HUES48 (cell line): ENCODE measurements at regions not wholly inside any gene's neighbourhood (a gene's known extent, or its start where the extent isn't known, plus 50 kb on each side); places are given as distances from the start of the nearest gene placed in this dataset.
"Not testable (repeated sequence)": the region's sequence is repeated elsewhere in the genome, so short reads cannot be mapped to it uniquely, and the experiment has no call there.

ENCODE experiments used
- H3K27ac ChIP-seq: one replicate; pipeline ENCODE4 v1.7.0; 2013; ENCODE audit warnings: low read depth, low read length, inconsistent platforms
- H3K27me3 ChIP-seq: 2 replicates; pipeline ENCODE4 v1.6.1; 2013; ENCODE audit warnings: mild to moderate bottlenecking, low read length; ENCODE audit not compliant: control insufficient read depth, insufficient read depth
- H3K36me3 ChIP-seq: 2 replicates; pipeline ENCODE4 v1.6.1; 2013; ENCODE audit warnings: low read length; ENCODE audit not compliant: control insufficient read depth, insufficient read depth
- H3K4me1 ChIP-seq: 2 replicates; pipeline ENCODE4 v1.6.1; 2013; ENCODE audit warnings: mild to moderate bottlenecking, low read length; ENCODE audit not compliant: control insufficient read depth, insufficient read depth
- H3K4me3 ChIP-seq: 2 replicates; pipeline ENCODE4 v1.5.1; 2013; ENCODE audit warnings: mild to moderate bottlenecking, low read depth, low read length
- H3K9ac ChIP-seq: 2 replicates; pipeline ENCODE4 v1.6.1; 2013; ENCODE audit warnings: mild to moderate bottlenecking, low read depth, low read length, moderate library complexity
- H3K9me3 ChIP-seq: 2 replicates; pipeline ENCODE4 v1.6.1; 2013; ENCODE audit warnings: low read length; ENCODE audit not compliant: control insufficient read depth, insufficient read depth

DNA sequence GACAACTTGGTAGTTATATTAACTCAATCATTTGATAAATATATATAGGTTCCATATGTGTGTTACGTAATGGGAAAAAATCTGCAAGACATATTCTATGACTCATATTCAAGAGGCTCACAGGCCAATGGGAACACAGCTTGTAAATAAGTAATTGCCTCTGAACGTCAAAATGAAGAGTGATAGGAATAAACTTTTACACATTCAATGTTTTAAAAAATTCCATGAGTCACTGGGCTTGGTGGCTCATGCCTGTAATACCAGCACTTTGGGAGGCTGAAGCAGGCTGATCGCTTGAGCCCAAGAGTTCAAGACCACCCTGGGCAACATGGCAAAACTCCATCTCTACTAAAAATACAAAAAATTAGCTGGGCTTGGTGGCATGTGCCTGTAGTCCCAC, 209.4 kb upstream of the MCHR2 start:
- H3K4me3 ChIP-seq, result no peak overlapping the region
- H3K27me3 ChIP-seq, result no peaks in the 10 kb centered on the region
- H3K4me1 ChIP-seq, result no peaks in the 10 kb centered on the region
- 0 out of 2 replicates have a peak, but pooled peaks cover 4% of the 10 kb centered on the region for H3K9me3 ChIP-seq
- no peak overlapping the region for H3K27ac ChIP-seq
- H3K36me3 ChIP-seq, result no peaks in the 10 kb centered on the region
- H3K9ac ChIP-seq, result no peak overlapping the region

GRCh38 chr6:100202417-100203194, 208.6 kb upstream of the MCHR2 start:
- Histone ChIP-seq H3K9ac (no peak overlapping the region), H3K9me3 (0 out of 2 replicates have a peak, but pooled peaks cover 4% of the 10 kb centered on the region), H3K4me1 (no peaks in the 10 kb centered on the region), H3K27me3 (no peaks in the 10 kb centered on the region), H3K36me3 (no peaks in the 10 kb centered on the region), H3K4me3 (no peak overlapping the region), H3K27ac (no peak overlapping the region)

GRCh38 chr6:100196214-100196982, 202.4 kb upstream of the MCHR2 start:
- H3K36me3 ChIP-seq, H3K27me3 ChIP-seq, H3K4me1 ChIP-seq, H3K27ac ChIP-seq, H3K9me3 ChIP-seq, H3K9ac ChIP-seq: not testable (repeated sequence)
- H3K4me3 ChIP-seq, result peak overlapping the region; percentile 49; the same call in 1 of the 2 replicates

DNA sequence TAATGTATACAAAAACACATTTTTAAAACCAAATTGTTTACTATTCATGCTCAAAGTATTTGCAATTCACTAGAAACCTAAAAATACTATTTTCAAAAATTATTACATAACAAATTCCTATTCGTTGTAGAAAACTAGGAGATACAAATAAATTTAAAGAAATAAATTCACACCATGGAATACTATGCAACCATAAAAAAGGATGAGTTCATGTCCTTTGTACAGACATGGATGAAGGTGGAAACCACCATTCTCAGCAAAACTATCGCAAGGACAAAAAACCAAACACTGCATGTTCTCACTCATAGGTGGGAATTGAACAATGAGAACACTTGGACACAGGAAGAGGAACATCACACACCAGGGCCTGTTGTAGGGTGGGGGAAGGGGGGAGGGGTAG, 201.2 kb upstream of the MCHR2 start:
- H3K27me3 ChIP-seq, H3K9ac ChIP-seq, H3K36me3 ChIP-seq, H3K4me1 ChIP-seq, H3K27ac ChIP-seq, H3K9me3 ChIP-seq, H3K4me3 ChIP-seq: not testable (repeated sequence)

GRCh38 chr6:100194535-100194934, 200.5 kb upstream of the MCHR2 start:
- Histone ChIP-seq H3K9me3 (no peaks in the 10 kb centered on the region), H3K27me3 (no peaks in the 10 kb centered on the region), H3K4me3 (no peak overlapping the region), H3K9ac (no peak overlapping the region), H3K36me3 (no peaks in the 10 kb centered on the region), H3K4me1 (no peaks in the 10 kb centered on the region), H3K27ac (no peak overlapping the region)

- no peaks in the 10 kb centered on the region for H3K27me3 ChIP-seq
- H3K9ac ChIP-seq, result no peak overlapping the region
- H3K4me3 ChIP-seq, result no peak overlapping the region
- H3K4me1 ChIP-seq, result no peaks in the 10 kb centered on the region
- no peaks in the 10 kb centered on the region for H3K9me3 ChIP-seq
- no peaks in the 10 kb centered on the region for H3K36me3 ChIP-seq
- no peak overlapping the region for H3K27ac ChIP-seq
Measured at GRCh38 chr6:100188754-100189153, 194.7 kb upstream of the MCHR2 start.

DNA sequence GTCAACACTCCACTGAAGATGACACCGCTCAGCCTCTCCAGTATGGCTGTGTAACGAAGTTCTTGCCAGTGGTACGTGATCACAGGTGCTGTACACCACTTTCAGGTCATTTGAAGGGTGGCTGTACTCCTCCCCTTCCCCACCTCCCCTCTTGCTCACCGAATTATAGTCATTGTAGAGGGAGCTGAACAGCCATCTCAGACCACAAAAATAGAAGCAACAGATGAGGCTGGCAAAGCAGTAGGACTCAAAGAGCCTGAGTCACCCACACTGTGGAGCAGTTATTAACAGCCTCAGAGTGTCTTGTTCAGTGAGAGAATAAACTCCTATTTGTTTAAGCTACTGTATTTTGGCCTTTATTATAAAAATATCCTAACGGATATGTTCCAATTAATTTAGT, 192.5 kb upstream of the MCHR2 start:
- Histone ChIP-seq H3K9ac (no peak overlapping the region), H3K27ac (no peak overlapping the region), H3K36me3 (no peaks in the 10 kb centered on the region), H3K9me3 (no peaks in the 10 kb centered on the region), H3K4me3 (no peak overlapping the region), H3K27me3 (no peaks in the 10 kb centered on the region), H3K4me1 (no peaks in the 10 kb centered on the region)

DNA sequence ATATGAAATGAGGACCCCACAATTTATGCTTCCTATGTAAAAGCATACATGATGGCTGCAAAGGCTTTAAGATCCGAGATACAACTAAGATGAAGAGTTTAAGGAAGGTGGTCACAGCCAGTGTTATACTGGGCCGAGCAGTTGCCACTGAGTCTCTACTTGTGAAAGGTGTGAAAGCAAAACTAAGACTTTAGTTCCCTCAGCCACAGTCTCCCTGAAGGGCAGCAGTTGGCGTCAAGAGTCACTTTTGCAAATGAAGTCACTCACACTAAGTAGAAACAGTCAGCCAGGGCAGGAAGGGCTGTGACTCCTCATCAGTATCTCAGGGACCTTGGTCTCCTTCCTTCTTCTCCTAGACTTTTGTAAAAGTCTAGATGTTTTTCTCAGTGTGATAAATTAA, 191.6 kb upstream of the MCHR2 start:
- no peaks in the 10 kb centered on the region for H3K27me3 ChIP-seq
- no peaks in the 10 kb centered on the region for H3K36me3 ChIP-seq
- no peak overlapping the region for H3K4me3 ChIP-seq
- H3K9me3 ChIP-seq, result no peaks in the 10 kb centered on the region
- no peak overlapping the region for H3K9ac ChIP-seq
- no peak overlapping the region for H3K27ac ChIP-seq
- H3K4me1 ChIP-seq, result no peaks in the 10 kb centered on the region

DNA sequence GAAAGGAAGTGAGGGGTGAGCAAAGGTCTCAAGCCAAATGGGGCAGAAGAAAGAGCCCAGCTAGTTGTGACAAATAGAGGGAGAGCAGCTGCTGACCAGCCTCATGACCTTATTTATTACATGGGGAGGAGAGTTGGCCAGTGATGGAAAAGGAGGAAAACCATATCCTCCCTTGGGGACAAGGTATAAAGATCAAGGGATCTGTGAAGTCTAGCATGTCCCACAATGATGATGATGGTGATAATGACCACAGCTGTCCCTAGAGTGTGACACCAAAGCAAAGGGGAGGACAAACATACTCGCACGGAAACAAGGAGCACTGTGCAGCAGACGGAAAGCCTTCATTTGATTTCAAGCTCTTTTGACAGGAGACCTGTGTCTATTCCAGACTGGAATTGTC, 190.4 kb upstream of the MCHR2 start:
- Histone ChIP-seq H3K36me3 (no peaks in the 10 kb centered on the region), H3K9ac (no peak overlapping the region), H3K4me1 (no peaks in the 10 kb centered on the region), H3K27me3 (no peaks in the 10 kb centered on the region), H3K9me3 (no peaks in the 10 kb centered on the region), H3K4me3 (no peak overlapping the region), H3K27ac (no peak overlapping the region)

GRCh38 chr6:100182313-100182712, 188.3 kb upstream of the MCHR2 start:
- H3K27ac ChIP-seq, result no peak overlapping the region
- no peak overlapping the region for H3K4me3 ChIP-seq
- 0 out of 2 replicates have a peak, but pooled peaks cover 4% of the 10 kb centered on the region for H3K4me1 ChIP-seq
- no peaks in the 10 kb centered on the region for H3K9me3 ChIP-seq
- H3K36me3 ChIP-seq, result no peaks in the 10 kb centered on the region
- no peaks in the 10 kb centered on the region for H3K27me3 ChIP-seq
- no peak overlapping the region for H3K9ac ChIP-seq

GRCh38 chr6:100181309-100181708, 187.3 kb upstream of the MCHR2 start:
- Histone ChIP-seq H3K4me1 (peaks cover 9% of the 10 kb centered on the region), H3K9me3 (no peaks in the 10 kb centered on the region), H3K9ac (no peak overlapping the region), H3K36me3 (no peaks in the 10 kb centered on the region), H3K27ac (no peak overlapping the region), H3K4me3 (no peak overlapping the region), H3K27me3 (no peaks in the 10 kb centered on the region)
